GM23248 (cell line): ENCODE measurements at regions not wholly inside any gene's neighbourhood (a gene's known extent, or its start where the extent isn't known, plus 50 kb on each side); places are given as distances from the start of the nearest gene placed in this dataset.
A peak's percentile ranks its signal among the peaks of the same experiment; 100 is the strongest.

ENCODE experiments used
- DNase-seq: peaks from one replicate; pipeline ENCODE4 v3.0.0-alpha.2; 2015
- H2AFZ ChIP-seq: fragments of 200-600 bp; sonication (generic); 2 replicates; pipeline ENCODE4 v1.6.1; 2016; ENCODE audit warnings: antibody characterized with exemption
- H3F3A ChIP-seq: fragments of 200-600 bp; sonication (generic); 2 replicates; pipeline ENCODE4 v1.6.1; 2016; ENCODE audit warnings: mild to moderate bottlenecking, antibody characterized with exemption, mixed run types; ENCODE audit not compliant: insufficient read depth
- H3K27ac ChIP-seq: fragments of 200-600 bp; sonication (generic); 2 replicates; pipeline ENCODE4 v1.5.1; 2016; ENCODE audit warnings: mild to moderate bottlenecking
- H3K27me3 ChIP-seq: fragments of 200-600 bp; sonication (generic); replicated peaks from 2 replicates; pipeline ENCODE4 v1.6.1; 2016; ENCODE audit warnings: mild to moderate bottlenecking; ENCODE audit not compliant: insufficient read depth
- H3K36me3 ChIP-seq: fragments of 200-600 bp; sonication (generic); 2 replicates; pipeline ENCODE4 v1.6.1; 2016; ENCODE audit warnings: low read depth, mild to moderate bottlenecking
- H3K4me1 ChIP-seq: fragments of 200-600 bp; sonication (generic); 2 replicates; pipeline ENCODE4 v1.6.1; 2016; ENCODE audit warnings: mild to moderate bottlenecking; ENCODE audit not compliant: insufficient read depth
- H3K4me2 ChIP-seq: fragments of 200-600 bp; sonication (generic); one replicate; pipeline ENCODE4 v1.6.1; 2016; ENCODE audit warnings: mild to moderate bottlenecking; ENCODE audit not compliant: unreplicated experiment
- H3K4me3 ChIP-seq: fragments of 200-600 bp; sonication (generic); 2 replicates; pipeline ENCODE4 v1.5.1; 2016; ENCODE audit warnings: mild to moderate bottlenecking
- H3K79me2 ChIP-seq: fragments of 200-600 bp; sonication (generic); 2 replicates; pipeline ENCODE4 v1.6.1; 2016; ENCODE audit warnings: mild to moderate bottlenecking; ENCODE audit not compliant: insufficient read depth
- H3K9ac ChIP-seq: fragments of 200-600 bp; sonication (generic); 2 replicates; pipeline ENCODE4 v1.6.1; 2016; ENCODE audit warnings: mild to moderate bottlenecking
- H3K9me2 ChIP-seq: fragments of 200-600 bp; sonication (generic); 2 replicates; pipeline ENCODE4 v1.6.1; 2016; ENCODE audit warnings: mixed run types, mild to moderate bottlenecking, moderate library complexity; ENCODE audit not compliant: insufficient read depth
- H3K9me3 ChIP-seq: fragments of 200-600 bp; sonication (generic); one replicate; pipeline ENCODE4 v1.6.1; 2017; ENCODE audit warnings: low read depth
- H4K20me1 ChIP-seq: fragments of 200-600 bp; sonication (generic); 2 replicates; pipeline ENCODE4 v1.6.0; 2016; ENCODE audit not compliant: insufficient read depth
- EZH2 ChIP-seq: fragments of 200-600 bp; sonication (generic); IDR thresholded peaks from 2 replicates; pipeline ENCODE4 v1.6.1; 2018; ENCODE audit warnings: antibody characterized with exemption, mild to moderate bottlenecking; ENCODE audit not compliant: insufficient read depth, poor library complexity, severe bottlenecking
- EZH2phosphoT487 ChIP-seq: fragments of 200-600 bp; sonication (generic); IDR thresholded peaks from 2 replicates; pipeline ENCODE4 v1.6.1; 2018; ENCODE audit warnings: antibody characterized with exemption, moderate library complexity, mild to moderate bottlenecking, low read depth; ENCODE audit not compliant: insufficient read depth
- WGBS, 2 experiments: methylation state at CpG; one replicate each; pipeline ENCODE4 v1.1.6; 2015 to 2017; ENCODE audit warnings: low lambda C conversion rate in 2 of 2, low coverage in 1 of 2; ENCODE audit errors: missing lambda C conversion rate in 2 of 2; 5-methylcytosine and 5-hydroxymethylcytosine counted together
- in situ Hi-C: fragments of 300-500 bp; cut with MboI; formaldehyde crosslinking; loops from 2 replicates; pipeline ENCODE4 v1.15.0; 2020

GRCh38 chr15:62344806-62345539 is 179.9 kb upstream of the C2CD4B start:
- Histone ChIP-seq H3K9me3 (no peaks in the 10 kb centered on the region), H3K36me3 (no peaks in the 10 kb centered on the region), H3K27me3 (no peaks in the 10 kb centered on the region), H2AFZ (no peak overlapping the region), H4K20me1 (no peaks in the 10 kb centered on the region), H3K4me2 (no peak overlapping the region), H3K79me2 (no peaks in the 10 kb centered on the region), H3K9ac (no peak overlapping the region), H3K27ac (no peak overlapping the region), H3K4me3 (no peak overlapping the region), H3F3A (no peaks in the 10 kb centered on the region), H3K9me2 (no peaks in the 10 kb centered on the region), H3K4me1 (no peaks in the 10 kb centered on the region)
- WGBS, 2 experiments, result 79 to 85% methylated on average over 14 to 21 of the region's 21 CpGs
- in situ Hi-C loops, result no loop called here
- peak; percentile 41 for DNase-seq
- TF ChIP-seq EZH2, result no peak
- TF ChIP-seq EZH2phosphoT487, result no peak

DNA sequence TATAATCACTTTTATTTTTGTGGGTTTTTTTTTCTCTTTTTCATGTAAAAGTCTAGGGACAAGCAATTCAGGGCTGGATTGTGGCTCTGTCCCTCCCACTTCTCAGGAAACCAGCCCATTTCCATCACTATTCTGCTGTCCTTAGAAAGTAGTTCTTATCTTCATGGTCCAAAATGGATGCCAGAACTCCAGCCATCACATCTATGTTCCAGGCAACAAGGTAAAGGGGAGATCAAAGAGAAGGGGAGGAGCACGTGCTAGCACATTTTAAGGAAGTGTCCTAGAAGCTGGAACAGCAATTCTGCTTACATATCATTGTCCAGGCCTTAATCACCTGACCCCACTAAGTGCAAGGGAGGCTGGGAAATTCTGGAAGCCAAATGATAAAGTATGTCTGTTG is 181.1 kb upstream of the C2CD4B start:
- in situ Hi-C loops, result no loop called here
- TF ChIP-seq EZH2phosphoT487 (no peak), EZH2 (no peak)
- Histone ChIP-seq H3K9me3 (no peaks in the 10 kb centered on the region), H3K27me3 (no peaks in the 10 kb centered on the region), H4K20me1 (no peaks in the 10 kb centered on the region), H3K4me1 (no peaks in the 10 kb centered on the region), H3K4me2 (no peak overlapping the region), H3F3A (no peaks in the 10 kb centered on the region), H3K9ac (no peak overlapping the region), H3K36me3 (no peaks in the 10 kb centered on the region), H3K27ac (no peak overlapping the region), H3K79me2 (no peaks in the 10 kb centered on the region), H2AFZ (no peak overlapping the region), H3K9me2 (no peaks in the 10 kb centered on the region), H3K4me3 (no peak overlapping the region)
- 30 to 40% methylated on average over 1 of the region's 1 CpG for WGBS, 2 experiments
- DNase-seq, result no peak

DNA sequence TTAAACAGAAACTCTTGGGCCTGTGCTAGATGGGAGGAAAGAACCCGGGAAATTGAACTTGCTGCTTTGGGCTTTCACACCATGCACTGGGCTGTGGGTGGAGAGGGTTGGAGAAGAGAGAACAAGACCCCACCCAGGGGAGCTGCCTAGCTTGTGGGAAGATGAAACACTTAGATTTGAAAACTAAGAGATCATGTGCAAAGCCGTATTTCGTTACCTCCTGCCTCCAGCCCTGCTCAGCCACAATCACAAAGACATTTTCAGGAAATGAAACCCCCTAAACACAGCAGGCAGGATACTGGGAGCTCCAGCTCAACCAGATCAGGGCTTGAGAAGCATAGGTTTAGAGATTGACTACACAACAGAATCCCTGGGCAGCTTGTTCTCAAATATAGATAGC is 183.0 kb upstream of the C2CD4B start:
- Histone ChIP-seq H2AFZ (no peak overlapping the region), H3K36me3 (no peaks in the 10 kb centered on the region), H4K20me1 (no peaks in the 10 kb centered on the region), H3F3A (no peaks in the 10 kb centered on the region), H3K4me2 (no peak overlapping the region), H3K4me3 (no peak overlapping the region), H3K9me2 (no peaks in the 10 kb centered on the region), H3K79me2 (no peaks in the 10 kb centered on the region), H3K9ac (no peak overlapping the region), H3K27ac (no peak overlapping the region), H3K4me1 (no peaks in the 10 kb centered on the region), H3K27me3 (no peaks in the 10 kb centered on the region), H3K9me3 (no peaks in the 10 kb centered on the region)
- 90 to 95% methylated on average over 3 of the region's 3 CpGs for WGBS, 2 experiments
- TF ChIP-seq EZH2, result no peak
- no peak for TF ChIP-seq EZH2phosphoT487
- no peak for DNase-seq
- in situ Hi-C loops, result no loop called here

DNA sequence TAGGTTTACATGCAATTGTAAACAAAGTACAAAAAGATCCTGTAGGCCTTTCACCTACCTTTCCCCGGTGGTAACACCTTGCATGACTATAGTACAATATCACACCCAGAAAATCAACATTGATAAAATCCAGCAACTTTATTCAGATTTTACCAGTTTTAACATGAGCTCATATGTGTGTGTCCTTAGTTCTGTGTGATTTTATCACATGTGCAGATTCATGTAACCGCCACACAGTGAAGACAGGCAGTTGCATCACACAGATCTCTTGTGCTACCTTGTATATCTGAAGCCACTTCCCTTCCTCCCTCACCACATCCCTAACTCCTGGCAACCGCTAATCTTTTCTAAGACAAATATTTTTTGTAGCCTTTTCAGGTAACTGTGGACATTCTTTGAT is 183.5 kb upstream of the C2CD4B start:
- Histone ChIP-seq H3K4me3 (no peak overlapping the region), H3K27me3 (no peaks in the 10 kb centered on the region), H2AFZ (no peak overlapping the region), H4K20me1 (no peaks in the 10 kb centered on the region), H3K4me2 (no peak overlapping the region), H3F3A (no peaks in the 10 kb centered on the region), H3K9ac (no peak overlapping the region), H3K36me3 (no peaks in the 10 kb centered on the region), H3K79me2 (no peaks in the 10 kb centered on the region), H3K27ac (no peak overlapping the region), H3K9me2 (no peaks in the 10 kb centered on the region), H3K4me1 (no peaks in the 10 kb centered on the region), H3K9me3 (no peaks in the 10 kb centered on the region)
- DNase-seq, result no peak
- in situ Hi-C loops, result no loop called here
- WGBS, 2 experiments, result 92 to 96% methylated on average over 3 of the region's 3 CpGs
- TF ChIP-seq EZH2 (no peak), EZH2phosphoT487 (no peak)

- Histone ChIP-seq H3K27ac (no peak overlapping the region), H3K4me1 (no peaks in the 10 kb centered on the region), H3K9me3 (no peaks in the 10 kb centered on the region), H3K4me3 (no peak overlapping the region), H3K36me3 (no peaks in the 10 kb centered on the region), H4K20me1 (no peaks in the 10 kb centered on the region), H3F3A (no peaks in the 10 kb centered on the region), H3K9me2 (no peaks in the 10 kb centered on the region), H3K79me2 (no peaks in the 10 kb centered on the region), H3K27me3 (no peaks in the 10 kb centered on the region), H2AFZ (no peak overlapping the region), H3K4me2 (no peak overlapping the region), H3K9ac (no peak overlapping the region)
- WGBS, 2 experiments, result 64 to 72% methylated on average over 3 of the region's 3 CpGs
- DNase-seq, result no peak
- in situ Hi-C loops, result no loop called here
- TF ChIP-seq EZH2phosphoT487, result no peak
- TF ChIP-seq EZH2, result no peak
Measured at GRCh38 chr15:62352817-62353216, 187.7 kb upstream of the C2CD4B start.
